Fibroblast of lung (primary cell): ENCODE measurements at regions not wholly inside any gene's neighbourhood (a gene's known extent, or its start where the extent isn't known, plus 50 kb on each side); places are given as distances from the start of the nearest gene placed in this dataset.

ENCODE experiments used
- DNase-seq, 2 donors: peaks; one replicate each; pipeline versions ENCODE4 v3.0.0 to v3.0.0-alpha.2; 2010; ENCODE audit warnings: low read depth in 2 of 2
- H2AFZ ChIP-seq: 2 replicates; pipeline ENCODE4 v1.5.1; 2012; ENCODE audit warnings: low read length, control low read depth, inconsistent platforms
- H3K27ac ChIP-seq: 2 replicates; pipeline ENCODE4 v1.5.1; 2011; ENCODE audit warnings: low read length, control low read depth; ENCODE audit not compliant: insufficient read depth
- H3K27me3 ChIP-seq: 2 replicates; pipeline ENCODE4 v1.5.1; 2011; ENCODE audit warnings: mild to moderate bottlenecking, low read length; ENCODE audit not compliant: control insufficient read depth, insufficient read depth
- H3K36me3 ChIP-seq: 2 replicates; pipeline ENCODE4 v1.5.1; 2011; ENCODE audit warnings: low read length; ENCODE audit not compliant: control insufficient read depth, insufficient read depth
- H3K4me1 ChIP-seq: 2 replicates; pipeline ENCODE4 v1.5.1; 2011; ENCODE audit warnings: low read length; ENCODE audit not compliant: control insufficient read depth, insufficient read depth; ENCODE audit errors: extremely low read depth
- H3K4me2 ChIP-seq: 2 replicates; pipeline ENCODE4 v1.5.1; 2011; ENCODE audit warnings: low read length, control low read depth; ENCODE audit not compliant: insufficient read depth; ENCODE audit errors: extremely low read depth
- H3K4me3 ChIP-seq, 4 experiments: fragments of 200-600 bp in 1 of 4; sonication (generic) in 1 of 4; replicated peaks in 1 of 4; 2 replicates each; pipeline ENCODE4 v1.5.1; 2011 to 2016; ENCODE audit warnings: low read length in 4 of 4, low read depth in 3 of 4, mild to moderate bottlenecking in 3 of 4, control low read depth in 2 of 4, inconsistent platforms in 1 of 4, mixed read lengths in 1 of 4; ENCODE audit not compliant: insufficient read depth in 1 of 4; ENCODE audit errors: control extremely low read depth in 1 of 4
- H3K79me2 ChIP-seq: 2 replicates; pipeline ENCODE4 v1.5.1; 2012; ENCODE audit warnings: mild to moderate bottlenecking, low read length, inconsistent platforms; ENCODE audit not compliant: control insufficient read depth, insufficient read depth
- H3K9ac ChIP-seq: 2 replicates; pipeline ENCODE4 v1.5.1; 2011; ENCODE audit warnings: mild to moderate bottlenecking, low read length, control low read depth; ENCODE audit not compliant: insufficient read depth
- H3K9me3 ChIP-seq: 2 replicates; pipeline ENCODE4 v1.5.1; 2012; ENCODE audit warnings: low read depth, low read length; ENCODE audit not compliant: control insufficient read depth, insufficient read depth
- H4K20me1 ChIP-seq: 2 replicates; pipeline ENCODE4 v1.5.1; 2011; ENCODE audit warnings: low read length; ENCODE audit not compliant: control insufficient read depth, insufficient read depth; ENCODE audit errors: extremely low read depth
- EZH2 ChIP-seq: IDR thresholded peaks from 2 replicates; pipeline ENCODE4 v1.5.1; 2012; ENCODE audit warnings: low read length, control low read depth, mild to moderate bottlenecking; ENCODE audit errors: missing control alignments
- TF ChIP-seq, protein P1 (sequence below), 2 donors: IDR thresholded peaks in 1 of 2; conservative IDR thresholded peaks in 1 of 2; 1 replicate in 1 of 2; 2 replicates in 1 of 2; pipeline ENCODE4 v1.5.1; 2011 to 2012; ENCODE audit warnings: low read length in 2 of 2, control low read depth in 1 of 2, inconsistent platforms in 1 of 2, low read depth in 1 of 2, mild to moderate bottlenecking in 1 of 2

DNA sequence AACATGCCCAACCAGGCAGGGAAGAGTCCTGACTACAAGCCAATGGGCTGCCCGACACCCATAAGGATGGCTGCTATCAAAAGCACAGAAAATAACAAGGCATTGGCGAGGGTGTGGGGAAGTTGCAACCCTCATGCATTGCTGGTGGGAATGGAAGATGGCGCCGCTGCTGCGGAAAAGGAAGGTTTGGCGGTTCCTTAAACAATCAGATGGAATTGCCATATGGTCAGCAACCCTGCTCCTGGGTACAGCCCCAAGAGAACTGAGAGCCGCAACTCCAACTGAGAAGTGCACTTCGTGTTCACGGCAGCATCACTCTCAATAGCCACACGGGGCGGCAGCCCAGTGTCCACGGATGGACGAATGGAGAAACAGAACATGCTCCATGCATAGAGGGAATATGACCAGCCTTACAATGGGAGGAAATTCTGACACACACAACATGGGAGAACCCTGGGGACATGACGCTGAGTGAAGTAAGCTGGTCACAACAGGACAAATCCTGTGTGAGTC, 193.3 kb downstream of the RBFOX3 start:
- Histone ChIP-seq H2AFZ (no peak overlapping the region), H3K27ac (no peak overlapping the region), H4K20me1 (no peaks in the 10 kb centered on the region), H3K4me1 (no peaks in the 10 kb centered on the region), H3K9ac (no peak overlapping the region), H3K36me3 (no peaks in the 10 kb centered on the region), H3K9me3 (no peaks in the 10 kb centered on the region), H3K4me3 (no peak overlapping the region), H3K4me2 (no peak overlapping the region), H3K79me2 (no peaks in the 10 kb centered on the region), H3K27me3 (no peaks in the 10 kb centered on the region)
- TF ChIP-seq EZH2: no peak
- TF ChIP-seq, protein P1, sequence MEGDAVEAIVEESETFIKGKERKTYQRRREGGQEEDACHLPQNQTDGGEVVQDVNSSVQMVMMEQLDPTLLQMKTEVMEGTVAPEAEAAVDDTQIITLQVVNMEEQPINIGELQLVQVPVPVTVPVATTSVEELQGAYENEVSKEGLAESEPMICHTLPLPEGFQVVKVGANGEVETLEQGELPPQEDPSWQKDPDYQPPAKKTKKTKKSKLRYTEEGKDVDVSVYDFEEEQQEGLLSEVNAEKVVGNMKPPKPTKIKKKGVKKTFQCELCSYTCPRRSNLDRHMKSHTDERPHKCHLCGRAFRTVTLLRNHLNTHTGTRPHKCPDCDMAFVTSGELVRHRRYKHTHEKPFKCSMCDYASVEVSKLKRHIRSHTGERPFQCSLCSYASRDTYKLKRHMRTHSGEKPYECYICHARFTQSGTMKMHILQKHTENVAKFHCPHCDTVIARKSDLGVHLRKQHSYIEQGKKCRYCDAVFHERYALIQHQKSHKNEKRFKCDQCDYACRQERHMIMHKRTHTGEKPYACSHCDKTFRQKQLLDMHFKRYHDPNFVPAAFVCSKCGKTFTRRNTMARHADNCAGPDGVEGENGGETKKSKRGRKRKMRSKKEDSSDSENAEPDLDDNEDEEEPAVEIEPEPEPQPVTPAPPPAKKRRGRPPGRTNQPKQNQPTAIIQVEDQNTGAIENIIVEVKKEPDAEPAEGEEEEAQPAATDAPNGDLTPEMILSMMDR (conservative IDR thresholded peaks at IDR 0.05 in 1 of 2, IDR thresholded peaks at IDR 0.05 in 1 of 2; ENCODE audit: low read depth in 1 of 2, low read length in 2 of 2): no peak
- no peak for DNase-seq

DNA sequence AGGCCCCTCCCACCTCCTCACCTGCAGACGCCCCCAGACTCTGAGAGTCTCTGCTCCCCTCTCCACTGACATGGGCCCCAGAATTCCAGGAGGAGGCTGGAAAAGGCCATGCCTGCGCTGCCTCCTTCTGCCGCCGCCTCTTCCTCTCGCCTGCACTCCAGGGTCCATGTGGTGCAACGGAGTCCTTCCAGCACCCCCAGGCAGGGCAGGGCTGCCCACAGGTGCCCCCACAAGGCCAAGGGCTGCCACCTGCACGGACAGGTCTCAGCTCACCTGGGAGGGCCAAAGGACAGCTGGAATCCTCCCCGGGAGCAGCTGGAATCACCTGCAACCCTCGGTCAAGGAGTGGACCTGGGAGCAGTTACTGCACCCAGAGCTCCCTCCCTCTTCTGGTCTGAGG, 194.9 kb downstream of the RBFOX3 start:
- H3K36me3 ChIP-seq: no peaks in the 10 kb centered on the region

DNA sequence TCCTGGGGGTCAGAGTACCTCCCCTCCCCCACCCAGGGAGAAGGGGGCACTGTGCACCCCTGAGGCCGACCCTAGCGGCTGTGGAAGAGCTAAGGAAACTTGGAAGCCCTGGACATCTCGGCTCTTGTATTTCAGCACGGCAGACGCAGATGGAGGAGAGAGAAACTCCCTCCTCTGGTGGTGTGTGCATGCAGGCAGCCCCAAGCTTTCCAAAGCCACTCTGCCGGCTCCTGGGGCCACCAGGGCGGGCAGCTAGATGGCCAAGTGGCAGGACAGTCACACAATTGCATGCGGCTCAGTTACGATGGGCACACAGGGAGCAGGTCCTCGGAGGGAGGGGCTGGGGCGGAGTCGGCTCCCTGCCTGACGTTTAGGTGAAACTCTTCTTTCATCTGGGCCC, 195.5 kb downstream of the RBFOX3 start:
- Histone ChIP-seq H3K36me3 (no peaks in the 10 kb centered on the region), H3K27ac (no peak overlapping the region), H3K27me3 (no peaks in the 10 kb centered on the region), H3K9ac (no peak overlapping the region), H3K4me1 (no peaks in the 10 kb centered on the region), H2AFZ (no peak overlapping the region), H3K4me2 (no peak overlapping the region), H4K20me1 (no peaks in the 10 kb centered on the region), H3K79me2 (no peaks in the 10 kb centered on the region), H3K4me3 (no peak overlapping the region), H3K9me3 (no peaks in the 10 kb centered on the region)
- no peak for TF ChIP-seq EZH2
- TF ChIP-seq, protein P1 (conservative IDR thresholded peaks at IDR 0.05 in 1 of 2, IDR thresholded peaks at IDR 0.05 in 1 of 2; ENCODE audit: low read depth in 1 of 2, low read length in 2 of 2): no peak
- DNase-seq: no peak

More for the DNA sequence above, 194.9 kb downstream of the RBFOX3 start:
- no peak overlapping the region for H3K4me2 ChIP-seq
- H3K79me2 ChIP-seq: no peaks in the 10 kb centered on the region
- H3K27me3 ChIP-seq: no peaks in the 10 kb centered on the region
- no peak overlapping the region for H3K27ac ChIP-seq
- no peak for TF ChIP-seq EZH2
- TF ChIP-seq, protein P1 (conservative IDR thresholded peaks at IDR 0.05 in 1 of 2, IDR thresholded peaks at IDR 0.05 in 1 of 2; ENCODE audit: low read depth in 1 of 2, low read length in 2 of 2): no peak
- H4K20me1 ChIP-seq: no peaks in the 10 kb centered on the region
- no peak overlapping the region for H3K4me3 ChIP-seq
- no peak for DNase-seq
- no peak overlapping the region for H3K9ac ChIP-seq
- H3K4me1 ChIP-seq: no peaks in the 10 kb centered on the region
- H2AFZ ChIP-seq: no peak overlapping the region
- H3K9me3 ChIP-seq: no peaks in the 10 kb centered on the region
